ENCODE measurements at regions not wholly inside any gene's neighbourhood (a gene's known extent, or its start where the extent isn't known, plus 50 kb on each side); places are given as distances from the start of the nearest gene placed in this dataset.

GRCh38 chr6:95249175-95249574 is 328.2 kb upstream of the MANEA start:
- H3K27me3 ChIP-seq (ENCODE audit: insufficient read depth, poor library complexity, severe bottlenecking): no peaks in the 10 kb centered on the region
- TF ChIP-seq CTCF (IDR thresholded peaks at IDR 0.05; ENCODE audit: poor library complexity, severe bottlenecking): no peak
- no peak overlapping the region for H3K4me3 ChIP-seq (ENCODE audit: severe bottlenecking)
- H3K9me3 ChIP-seq (ENCODE audit: severe bottlenecking): no peaks in the 10 kb centered on the region
- peaks cover 17% of the 10 kb centered on the region for H3K4me1 ChIP-seq (ENCODE audit: insufficient read depth, poor library complexity, severe bottlenecking)
- ATAC-seq (ENCODE audit: low read depth) (peak; percentile 57; the same call in 1 of the 3 replicates), DNase-seq (ENCODE audit: low spot score) (no peak)
- H3K36me3 ChIP-seq (ENCODE audit: low read depth): no peaks in the 10 kb centered on the region
- no peak overlapping the region for H3K27ac ChIP-seq (ENCODE audit: poor library complexity, severe bottlenecking)

GRCh38 chr6:95249661-95250060 is 327.7 kb upstream of the MANEA start:
- Histone ChIP-seq H3K9me3 (ENCODE audit: severe bottlenecking) (no peaks in the 10 kb centered on the region), H3K27ac (ENCODE audit: poor library complexity, severe bottlenecking) (no peak overlapping the region), H3K27me3 (ENCODE audit: insufficient read depth, poor library complexity, severe bottlenecking) (no peaks in the 10 kb centered on the region), H3K36me3 (ENCODE audit: low read depth) (no peaks in the 10 kb centered on the region), H3K4me1 (ENCODE audit: insufficient read depth, poor library complexity, severe bottlenecking) (peaks cover 14% of the 10 kb centered on the region), H3K4me3 (ENCODE audit: severe bottlenecking) (no peak overlapping the region)
- TF ChIP-seq CTCF (IDR thresholded peaks at IDR 0.05; ENCODE audit: poor library complexity, severe bottlenecking): no peak
- DNase-seq (ENCODE audit: low spot score) (no peak), ATAC-seq (ENCODE audit: low read depth) (no peak)

- TF ChIP-seq CTCF (IDR thresholded peaks at IDR 0.05; ENCODE audit: poor library complexity, severe bottlenecking): no peak
- Histone ChIP-seq H3K27ac (ENCODE audit: poor library complexity, severe bottlenecking) (no peak overlapping the region), H3K27me3 (ENCODE audit: insufficient read depth, poor library complexity, severe bottlenecking) (no peaks in the 10 kb centered on the region), H3K9me3 (ENCODE audit: severe bottlenecking) (no peaks in the 10 kb centered on the region), H3K36me3 (ENCODE audit: low read depth) (no peaks in the 10 kb centered on the region), H3K4me1 (ENCODE audit: insufficient read depth, poor library complexity, severe bottlenecking) (no peaks in the 10 kb centered on the region), H3K4me3 (ENCODE audit: severe bottlenecking) (no peak overlapping the region)
- DNase-seq (ENCODE audit: low spot score) (no peak), ATAC-seq (ENCODE audit: low read depth) (no peak)
Observed at GRCh38 chr6:95263840-95264239, 313.5 kb upstream of the MANEA start.

- ATAC-seq (ENCODE audit: low read depth) (no peak), DNase-seq (ENCODE audit: low spot score) (no peak)
- no peaks in the 10 kb centered on the region for H3K27me3 ChIP-seq (ENCODE audit: insufficient read depth, poor library complexity, severe bottlenecking)
- no peak for TF ChIP-seq CTCF (IDR thresholded peaks at IDR 0.05; ENCODE audit: poor library complexity, severe bottlenecking)
- no peaks in the 10 kb centered on the region for H3K9me3 ChIP-seq (ENCODE audit: severe bottlenecking)
- no peak overlapping the region for H3K4me3 ChIP-seq (ENCODE audit: severe bottlenecking)
- no peak overlapping the region for H3K27ac ChIP-seq (ENCODE audit: poor library complexity, severe bottlenecking)
- no peaks in the 10 kb centered on the region for H3K36me3 ChIP-seq (ENCODE audit: low read depth)
- H3K4me1 ChIP-seq (ENCODE audit: insufficient read depth, poor library complexity, severe bottlenecking): no peaks in the 10 kb centered on the region
Observed at GRCh38 chr6:95266537-95267258, 310.6 kb upstream of the MANEA start.

- H3K4me3 ChIP-seq (ENCODE audit: severe bottlenecking): no peak overlapping the region
- no peaks in the 10 kb centered on the region for H3K4me1 ChIP-seq (ENCODE audit: insufficient read depth, poor library complexity, severe bottlenecking)
- H3K27ac ChIP-seq (ENCODE audit: poor library complexity, severe bottlenecking): no peak overlapping the region
- H3K9me3 ChIP-seq (ENCODE audit: severe bottlenecking): no peaks in the 10 kb centered on the region
- no peaks in the 10 kb centered on the region for H3K36me3 ChIP-seq (ENCODE audit: low read depth)
- DNase-seq (ENCODE audit: low spot score): no peak
- H3K27me3 ChIP-seq (ENCODE audit: insufficient read depth, poor library complexity, severe bottlenecking): no peaks in the 10 kb centered on the region
- ATAC-seq (ENCODE audit: low read depth): no peak
- TF ChIP-seq CTCF (IDR thresholded peaks at IDR 0.05; ENCODE audit: poor library complexity, severe bottlenecking): no peak
Observed at GRCh38 chr6:95274686-95275235, 302.6 kb upstream of the MANEA start.

Measured in RWPE2 (cell line).